HG03064 (cell line): ENCODE measurements at regions not wholly inside any gene's neighbourhood (a gene's known extent, or its start where the extent isn't known, plus 50 kb on each side); places are given as distances from the start of the nearest gene placed in this dataset.

ENCODE experiments used
- ATAC-seq: cut with Tn5 transposase; IDR thresholded peaks from one replicate; pipeline ENCODE4 v1.9.1; 2021; ENCODE audit warnings: low read depth; ENCODE audit not compliant: unreplicated experiment

- ATAC-seq, result no peak
Measured at GRCh38 chr15:25987638-25988037, 124.5 kb upstream of the ATP10A start.

- ATAC-seq, result no peak
Measured at GRCh38 chr15:25985165-25985564, 122.0 kb upstream of the ATP10A start.

GRCh38 chr15:25982736-25983135 lies 119.6 kb upstream of the ATP10A start:
- no peak for ATAC-seq

- ATAC-seq, result no peak
Measured at GRCh38 chr15:25981114-25981513, 118.0 kb upstream of the ATP10A start.

GRCh38 chr15:25972141-25972675 lies 109.1 kb upstream of the ATP10A start:
- no peak for ATAC-seq

GRCh38 chr15:25971053-25971452 lies 107.9 kb upstream of the ATP10A start:
- ATAC-seq, result no peak

GRCh38 chr15:25969886-25970285 lies 106.8 kb upstream of the ATP10A start:
- no peak for ATAC-seq

GRCh38 chr15:25967116-25967515 lies 104.0 kb upstream of the ATP10A start:
- no peak for ATAC-seq

- no peak for ATAC-seq
Measured at GRCh38 chr15:25965326-25965725, 102.2 kb upstream of the ATP10A start.

GRCh38 chr15:25960273-25960672 lies 97.1 kb upstream of the ATP10A start:
- ATAC-seq, result no peak

- ATAC-seq, result no peak
Measured at GRCh38 chr15:25959100-25959499, 96.0 kb upstream of the ATP10A start.

- no peak for ATAC-seq
Measured at GRCh38 chr15:25955628-25956027, 92.5 kb upstream of the ATP10A start.

- no peak for ATAC-seq
Measured at GRCh38 chr15:25954398-25954797, 91.3 kb upstream of the ATP10A start.

GRCh38 chr15:25950014-25950413 lies 86.9 kb upstream of the ATP10A start:
- no peak for ATAC-seq

- no peak for ATAC-seq
Measured at GRCh38 chr15:25947323-25948314, 84.5 kb upstream of the ATP10A start.

- no peak for ATAC-seq
Measured at GRCh38 chr15:25946241-25946805, 83.2 kb upstream of the ATP10A start.

GRCh38 chr15:25944386-25944785 lies 81.3 kb upstream of the ATP10A start:
- ATAC-seq, result no peak

- no peak for ATAC-seq
Measured at GRCh38 chr15:25943831-25944230, 80.7 kb upstream of the ATP10A start.

- ATAC-seq, result peak; percentile 86
Measured at GRCh38 chr15:25939122-25939521, 76.0 kb upstream of the ATP10A start.

GRCh38 chr15:25937796-25938195 lies 74.7 kb upstream of the ATP10A start:
- no peak for ATAC-seq

- ATAC-seq, result no peak
Measured at GRCh38 chr15:25936004-25936403, 72.9 kb upstream of the ATP10A start.
